ENCODE measurements at regions not wholly inside any gene's neighbourhood (a gene's known extent, or its start where the extent isn't known, plus 50 kb on each side); places are given as distances from the start of the nearest gene placed in this dataset.

GRCh38 chr15:24067733-24068501, 380.8 kb upstream of the NDN start:
- no peaks in the 10 kb centered on the region for H3K4me1 Mint-ChIP-seq (ENCODE audit: insufficient read depth, unreplicated experiment)
- H3K36me3 Mint-ChIP-seq (ENCODE audit: insufficient read depth, unreplicated experiment): no peaks in the 10 kb centered on the region
- ChIA-PET POLR2A (no interaction called here), CTCF (interaction anchor here (0.7 kb wide), 1 partner anchor 163 kb away, joined by 3 read pairs; no protein-coding TSS in a partner anchor)
- BruUV-seq (replicated peaks): no TSS peak
- H3K27ac Mint-ChIP-seq (ENCODE audit: low read depth, unreplicated experiment): no peak overlapping the region
- H3K9me3 Mint-ChIP-seq (ENCODE audit: unreplicated experiment): peaks cover 17% of the 10 kb centered on the region
- TF ChIP-seq, protein P1, sequence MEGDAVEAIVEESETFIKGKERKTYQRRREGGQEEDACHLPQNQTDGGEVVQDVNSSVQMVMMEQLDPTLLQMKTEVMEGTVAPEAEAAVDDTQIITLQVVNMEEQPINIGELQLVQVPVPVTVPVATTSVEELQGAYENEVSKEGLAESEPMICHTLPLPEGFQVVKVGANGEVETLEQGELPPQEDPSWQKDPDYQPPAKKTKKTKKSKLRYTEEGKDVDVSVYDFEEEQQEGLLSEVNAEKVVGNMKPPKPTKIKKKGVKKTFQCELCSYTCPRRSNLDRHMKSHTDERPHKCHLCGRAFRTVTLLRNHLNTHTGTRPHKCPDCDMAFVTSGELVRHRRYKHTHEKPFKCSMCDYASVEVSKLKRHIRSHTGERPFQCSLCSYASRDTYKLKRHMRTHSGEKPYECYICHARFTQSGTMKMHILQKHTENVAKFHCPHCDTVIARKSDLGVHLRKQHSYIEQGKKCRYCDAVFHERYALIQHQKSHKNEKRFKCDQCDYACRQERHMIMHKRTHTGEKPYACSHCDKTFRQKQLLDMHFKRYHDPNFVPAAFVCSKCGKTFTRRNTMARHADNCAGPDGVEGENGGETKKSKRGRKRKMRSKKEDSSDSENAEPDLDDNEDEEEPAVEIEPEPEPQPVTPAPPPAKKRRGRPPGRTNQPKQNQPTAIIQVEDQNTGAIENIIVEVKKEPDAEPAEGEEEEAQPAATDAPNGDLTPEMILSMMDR (IDR thresholded peaks at IDR 0.05; ENCODE audit: unreplicated experiment): no peak
- no peaks in the 10 kb centered on the region for H3K27me3 Mint-ChIP-seq (ENCODE audit: insufficient read depth, unreplicated experiment)
- no peak overlapping the region for H3K4me3 Mint-ChIP-seq (ENCODE audit: unreplicated experiment)
- intact Hi-C loops (cut with micrococcal nuclease): no loop called here
- DNase-seq (ENCODE audit: unreplicated experiment): no peak

- CTCF ChIA-PET: interaction anchor here (0.6 kb wide), 1 partner anchor 1765 kb away, joined by 3 read pairs; no protein-coding TSS in a partner anchor
- Mint-ChIP-seq H3K27ac (ENCODE audit: low read depth, unreplicated experiment) (no peak overlapping the region), H3K4me3 (ENCODE audit: unreplicated experiment) (no peak overlapping the region), H3K9me3 (ENCODE audit: unreplicated experiment) (peaks cover 2% of the 10 kb centered on the region), H3K27me3 (ENCODE audit: insufficient read depth, unreplicated experiment) (no peaks in the 10 kb centered on the region), H3K36me3 (ENCODE audit: insufficient read depth, unreplicated experiment) (no peaks in the 10 kb centered on the region), H3K4me1 (ENCODE audit: insufficient read depth, unreplicated experiment) (no peaks in the 10 kb centered on the region)
- TF ChIP-seq, protein P1 (IDR thresholded peaks at IDR 0.05; ENCODE audit: unreplicated experiment): no peak
- no peak for DNase-seq (ENCODE audit: unreplicated experiment)
- BruUV-seq (replicated peaks): no TSS peak
- POLR2A ChIA-PET: no interaction called here
- intact Hi-C loops (cut with micrococcal nuclease): no loop called here
These were observed 388.4 kb upstream of the NDN start for GRCh38 chr15:24075420-24076089.

DNA sequence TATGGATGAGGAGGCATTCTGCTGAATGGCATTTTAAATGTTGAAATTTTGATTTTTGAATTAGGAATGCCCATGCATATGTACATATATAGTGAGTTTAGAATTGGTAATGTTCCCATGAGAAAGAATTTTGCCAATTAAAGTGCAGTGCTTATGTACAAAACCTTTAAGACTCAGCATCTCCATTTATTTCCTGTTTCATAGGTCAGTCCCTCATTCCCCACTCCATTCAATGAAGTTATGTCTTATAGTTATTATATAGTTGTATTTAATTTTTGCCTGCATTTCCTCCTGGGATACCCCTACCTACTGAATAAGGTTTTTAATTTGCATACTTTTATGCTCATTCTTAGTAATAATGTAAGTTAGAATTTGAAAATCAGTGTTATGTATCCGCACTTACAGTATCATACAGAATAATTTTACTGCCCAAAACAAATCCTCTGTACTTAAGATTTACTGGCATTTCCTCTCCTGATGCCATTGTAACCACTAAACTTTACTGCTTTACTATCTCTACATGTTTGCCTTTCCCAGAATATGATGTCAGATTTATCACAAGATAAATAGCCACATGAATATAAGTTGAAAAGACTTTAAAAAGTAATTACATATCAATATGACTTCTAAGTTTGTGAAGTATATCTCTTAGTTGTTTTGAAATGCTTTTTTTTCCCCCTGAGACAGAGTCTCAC, 389.1 kb upstream of the NDN start:
- H3K4me1 Mint-ChIP-seq (ENCODE audit: insufficient read depth, unreplicated experiment): no peaks in the 10 kb centered on the region
- intact Hi-C loops (cut with micrococcal nuclease): no loop called here
- no TSS peak for BruUV-seq (replicated peaks)
- ChIA-PET POLR2A (no interaction called here), CTCF (no interaction called here)
- DNase-seq (ENCODE audit: unreplicated experiment): no peak
- H3K36me3 Mint-ChIP-seq (ENCODE audit: insufficient read depth, unreplicated experiment): no peaks in the 10 kb centered on the region
- TF ChIP-seq, protein P1 (IDR thresholded peaks at IDR 0.05; ENCODE audit: unreplicated experiment): no peak
- no peak overlapping the region for H3K27ac Mint-ChIP-seq (ENCODE audit: low read depth, unreplicated experiment)
- no peaks in the 10 kb centered on the region for H3K27me3 Mint-ChIP-seq (ENCODE audit: insufficient read depth, unreplicated experiment)
- H3K9me3 Mint-ChIP-seq (ENCODE audit: unreplicated experiment): peaks cover 8% of the 10 kb centered on the region
- H3K4me3 Mint-ChIP-seq (ENCODE audit: unreplicated experiment): no peak overlapping the region
